ENCODE measurements at regions not wholly inside any gene's neighbourhood (a gene's known extent, or its start where the extent isn't known, plus 50 kb on each side); places are given as distances from the start of the nearest gene placed in this dataset.

DNA sequence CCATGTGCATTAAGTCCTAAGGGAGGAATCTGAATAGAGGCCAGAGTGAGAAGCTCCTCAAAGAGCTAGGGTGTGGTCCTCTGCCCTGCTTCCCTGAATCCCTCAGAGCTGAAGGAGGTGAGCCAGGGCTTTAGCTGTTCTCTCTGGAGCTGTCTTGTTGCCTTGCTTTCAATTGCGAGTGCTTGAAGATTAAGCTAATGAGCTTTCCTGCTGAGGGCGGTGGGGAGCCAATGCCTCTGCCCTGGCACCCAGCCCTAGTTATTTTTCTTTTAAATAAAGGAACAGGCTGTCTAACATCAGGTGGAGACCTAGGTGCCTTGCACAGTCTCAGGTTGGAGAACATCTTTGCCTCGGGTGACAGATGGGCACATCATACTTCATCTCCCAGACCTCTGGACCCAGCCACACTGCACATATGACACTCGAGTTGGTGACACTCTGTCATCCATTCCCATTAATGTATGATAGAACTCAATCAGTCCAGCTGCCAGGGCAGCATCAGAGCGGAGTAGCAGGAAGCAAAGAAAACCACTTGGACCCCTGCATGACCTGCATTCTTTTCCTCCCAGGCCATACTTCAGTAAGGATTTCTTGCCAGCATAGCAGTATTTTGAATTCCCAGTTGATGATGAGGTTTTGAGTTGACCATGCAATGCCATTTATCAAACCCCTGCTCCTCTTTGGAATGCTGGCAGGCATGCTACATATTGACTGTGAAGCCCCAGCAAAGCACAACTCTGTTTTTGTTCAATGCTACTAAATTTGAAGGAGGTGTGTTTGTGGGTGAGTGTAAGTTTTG, 292.7 kb downstream of the RNF144A start:
- TF ChIP-seq, protein P1, sequence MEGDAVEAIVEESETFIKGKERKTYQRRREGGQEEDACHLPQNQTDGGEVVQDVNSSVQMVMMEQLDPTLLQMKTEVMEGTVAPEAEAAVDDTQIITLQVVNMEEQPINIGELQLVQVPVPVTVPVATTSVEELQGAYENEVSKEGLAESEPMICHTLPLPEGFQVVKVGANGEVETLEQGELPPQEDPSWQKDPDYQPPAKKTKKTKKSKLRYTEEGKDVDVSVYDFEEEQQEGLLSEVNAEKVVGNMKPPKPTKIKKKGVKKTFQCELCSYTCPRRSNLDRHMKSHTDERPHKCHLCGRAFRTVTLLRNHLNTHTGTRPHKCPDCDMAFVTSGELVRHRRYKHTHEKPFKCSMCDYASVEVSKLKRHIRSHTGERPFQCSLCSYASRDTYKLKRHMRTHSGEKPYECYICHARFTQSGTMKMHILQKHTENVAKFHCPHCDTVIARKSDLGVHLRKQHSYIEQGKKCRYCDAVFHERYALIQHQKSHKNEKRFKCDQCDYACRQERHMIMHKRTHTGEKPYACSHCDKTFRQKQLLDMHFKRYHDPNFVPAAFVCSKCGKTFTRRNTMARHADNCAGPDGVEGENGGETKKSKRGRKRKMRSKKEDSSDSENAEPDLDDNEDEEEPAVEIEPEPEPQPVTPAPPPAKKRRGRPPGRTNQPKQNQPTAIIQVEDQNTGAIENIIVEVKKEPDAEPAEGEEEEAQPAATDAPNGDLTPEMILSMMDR (conservative IDR thresholded peaks at IDR 0.05; ENCODE audit: low read depth, low read length): no peak
- H3K36me3 ChIP-seq (ENCODE audit: insufficient read depth): no peaks in the 10 kb centered on the region
- H3K4me3 ChIP-seq (IDR thresholded peaks at IDR 0.05; ENCODE audit: insufficient read depth, low read depth, low read length): no peak overlapping the region
- H3K4me1 ChIP-seq (ENCODE audit: low read depth, poor library complexity, severe bottlenecking): no peaks in the 10 kb centered on the region
- H3K27me3 ChIP-seq (ENCODE audit: insufficient read depth, low read depth): no peaks in the 10 kb centered on the region
- no peaks in the 10 kb centered on the region for H4K20me1 ChIP-seq (ENCODE audit: insufficient read depth)
- no peak overlapping the region for H3K4me2 ChIP-seq
- H3K9ac ChIP-seq: no peak overlapping the region
- H2AFZ ChIP-seq (ENCODE audit: low read depth): no peak overlapping the region
- no peaks in the 10 kb centered on the region for H3K79me2 ChIP-seq (ENCODE audit: insufficient read depth, low read depth)
- no peak overlapping the region for H3K27ac ChIP-seq

DNA sequence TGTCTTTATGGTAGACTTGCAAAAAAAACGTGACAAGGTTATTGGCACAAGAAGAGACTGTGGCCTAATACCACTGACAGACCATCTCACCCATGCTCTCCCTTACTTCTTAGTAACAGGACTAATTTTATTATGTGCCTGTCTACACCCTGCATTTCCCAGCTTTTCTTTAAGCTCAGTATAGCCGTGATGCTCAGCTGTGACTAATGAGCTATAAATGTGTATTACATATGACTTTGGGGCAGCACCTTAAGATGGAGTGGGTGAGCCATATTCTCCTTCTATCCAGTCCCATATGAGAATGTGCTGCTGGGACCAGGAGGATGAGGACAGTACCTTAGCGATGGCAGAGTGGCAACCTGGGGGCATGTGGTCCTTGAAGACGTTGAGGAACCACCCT, 293.5 kb downstream of the RNF144A start:
- Histone ChIP-seq H3K4me2 (no peak overlapping the region), H3K9ac (no peak overlapping the region), H3K4me1 (ENCODE audit: low read depth, poor library complexity, severe bottlenecking) (no peaks in the 10 kb centered on the region), H4K20me1 (ENCODE audit: insufficient read depth) (no peaks in the 10 kb centered on the region), H3K4me3 (IDR thresholded peaks at IDR 0.05; ENCODE audit: insufficient read depth, low read depth, low read length) (no peak overlapping the region), H2AFZ (ENCODE audit: low read depth) (no peak overlapping the region), H3K27me3 (ENCODE audit: insufficient read depth, low read depth) (no peaks in the 10 kb centered on the region), H3K36me3 (ENCODE audit: insufficient read depth) (no peaks in the 10 kb centered on the region), H3K27ac (no peak overlapping the region), H3K79me2 (ENCODE audit: insufficient read depth, low read depth) (no peaks in the 10 kb centered on the region)
- TF ChIP-seq, protein P1 (conservative IDR thresholded peaks at IDR 0.05; ENCODE audit: low read depth, low read length): no peak

DNA sequence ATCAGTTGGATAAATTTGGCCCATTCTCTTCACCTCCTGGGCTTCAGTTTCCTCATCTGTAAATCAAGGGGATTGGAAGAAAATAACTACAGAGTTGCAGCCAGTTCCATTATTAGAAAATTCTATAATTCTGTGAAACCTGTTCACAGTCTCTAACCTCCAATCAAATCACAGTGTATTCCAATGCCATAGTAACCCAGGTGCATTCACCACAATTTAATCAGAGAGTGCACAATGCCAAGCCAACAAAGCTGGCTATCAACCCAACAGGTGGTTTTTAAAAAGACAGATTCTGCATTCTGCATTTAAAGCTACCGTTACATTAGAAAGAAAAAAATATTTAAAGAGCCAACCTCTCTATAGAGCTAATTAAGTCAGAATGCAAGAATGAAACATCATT, 308.6 kb downstream of the RNF144A start:
- no peak overlapping the region for H3K27ac ChIP-seq
- H3K36me3 ChIP-seq (ENCODE audit: insufficient read depth): no peaks in the 10 kb centered on the region
- H3K4me1 ChIP-seq (ENCODE audit: low read depth, poor library complexity, severe bottlenecking): no peaks in the 10 kb centered on the region
- no peaks in the 10 kb centered on the region for H3K27me3 ChIP-seq (ENCODE audit: insufficient read depth, low read depth)
- no peak overlapping the region for H2AFZ ChIP-seq (ENCODE audit: low read depth)
- no peaks in the 10 kb centered on the region for H3K79me2 ChIP-seq (ENCODE audit: insufficient read depth, low read depth)
- H3K9ac ChIP-seq: no peak overlapping the region
- no peaks in the 10 kb centered on the region for H4K20me1 ChIP-seq (ENCODE audit: insufficient read depth)
- TF ChIP-seq, protein P1 (conservative IDR thresholded peaks at IDR 0.05; ENCODE audit: low read depth, low read length): no peak
- H3K4me2 ChIP-seq: no peak overlapping the region
- no peak overlapping the region for H3K4me3 ChIP-seq (IDR thresholded peaks at IDR 0.05; ENCODE audit: insufficient read depth, low read depth, low read length)

DNA sequence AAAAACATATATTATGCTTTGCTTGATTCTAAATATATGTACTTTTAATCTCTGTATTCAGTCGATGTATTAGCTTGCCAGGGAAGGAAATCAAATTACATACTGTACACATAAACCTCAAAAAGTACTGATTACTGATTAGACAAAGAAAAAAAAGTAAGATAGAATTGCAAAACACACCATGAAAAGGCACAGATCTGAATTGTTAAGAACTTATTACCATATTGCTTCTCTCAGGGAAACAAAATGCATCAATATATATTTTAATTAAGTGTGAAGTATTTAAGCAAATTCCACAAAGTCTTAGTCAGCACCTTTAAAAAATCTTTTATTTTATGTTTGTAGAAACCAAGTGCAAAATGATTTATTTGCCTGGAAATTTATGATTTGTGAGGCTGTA, 309.3 kb downstream of the RNF144A start:
- Histone ChIP-seq H3K4me3 (IDR thresholded peaks at IDR 0.05; ENCODE audit: insufficient read depth, low read depth, low read length) (no peak overlapping the region), H3K4me1 (ENCODE audit: low read depth, poor library complexity, severe bottlenecking) (no peaks in the 10 kb centered on the region), H3K9ac (no peak overlapping the region), H3K27me3 (ENCODE audit: insufficient read depth, low read depth) (no peaks in the 10 kb centered on the region), H2AFZ (ENCODE audit: low read depth) (no peak overlapping the region), H4K20me1 (ENCODE audit: insufficient read depth) (no peaks in the 10 kb centered on the region), H3K36me3 (ENCODE audit: insufficient read depth) (no peaks in the 10 kb centered on the region), H3K27ac (no peak overlapping the region), H3K79me2 (ENCODE audit: insufficient read depth, low read depth) (no peaks in the 10 kb centered on the region), H3K4me2 (no peak overlapping the region)
- TF ChIP-seq, protein P1 (conservative IDR thresholded peaks at IDR 0.05; ENCODE audit: low read depth, low read length): no peak

All from KMS-11 (cell line).